ENCODE measurements at regions not wholly inside any gene's neighbourhood (a gene's known extent, or its start where the extent isn't known, plus 50 kb on each side); places are given as distances from the start of the nearest gene placed in this dataset.
"Not testable (repeated sequence)": the region's sequence is repeated elsewhere in the genome, so short reads cannot be mapped to it uniquely, and the experiment has no call there.

DNA sequence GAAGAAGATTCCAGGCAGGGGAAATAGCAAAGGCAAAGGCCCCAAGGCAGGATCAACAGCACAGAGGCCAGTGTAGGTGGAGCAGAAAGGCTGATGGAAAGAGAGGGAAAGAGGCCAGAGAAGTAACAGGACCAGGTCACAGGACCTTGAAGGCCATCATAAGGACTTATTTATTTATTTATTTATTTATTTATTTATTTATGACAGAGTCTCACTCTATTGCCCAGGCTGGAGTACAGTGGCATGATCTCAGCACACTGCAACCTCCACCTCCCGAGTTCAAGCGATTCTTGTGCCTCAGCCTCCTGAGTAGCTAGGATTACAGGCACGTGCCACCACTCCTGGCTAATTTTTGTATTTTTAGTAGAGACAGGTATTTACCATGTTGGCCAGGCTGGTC is 731.1 kb downstream of the MAFB start:
- not testable (repeated sequence) for DNase-seq

DNA sequence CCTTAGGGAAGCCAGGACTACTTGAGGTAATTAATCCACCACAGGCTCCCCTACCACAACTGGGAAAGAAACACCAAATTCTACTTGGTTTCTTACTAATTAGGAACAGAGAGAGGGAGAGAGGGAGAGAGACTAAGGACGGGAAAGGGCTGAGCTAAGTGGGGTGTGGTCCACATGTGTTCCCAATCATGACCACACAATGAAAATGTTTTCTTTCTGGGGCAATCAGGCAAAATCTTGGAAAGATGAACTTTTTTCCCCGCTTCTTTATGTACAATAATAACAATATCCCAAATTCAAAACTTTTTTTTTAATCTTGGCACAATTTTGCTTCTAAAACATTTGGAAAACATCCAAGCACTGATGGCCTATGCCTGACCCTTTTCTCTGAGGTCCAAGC is 734.4 kb downstream of the MAFB start:
- DNase-seq, result peak; percentile 28

DNA sequence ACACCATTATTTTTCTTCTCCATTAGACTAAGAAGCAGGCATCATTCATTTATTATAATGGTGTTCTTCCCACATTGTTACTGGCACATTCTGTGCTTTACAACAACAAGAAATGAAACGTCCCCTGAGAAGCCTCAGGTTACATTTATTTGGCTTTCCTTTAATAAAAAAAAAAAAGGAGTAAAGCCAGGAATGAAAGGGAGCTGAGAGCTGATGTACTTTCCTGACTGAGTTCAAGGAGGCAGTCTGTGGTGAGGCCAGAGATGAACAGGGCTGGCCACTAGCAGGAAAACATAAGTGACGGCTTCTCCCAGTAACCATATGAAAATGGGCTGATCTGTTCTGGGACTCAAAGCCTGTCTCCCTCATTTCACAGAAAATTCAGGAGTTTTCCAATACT is 742.1 kb downstream of the MAFB start:
- DNase-seq, result no peak

DNA sequence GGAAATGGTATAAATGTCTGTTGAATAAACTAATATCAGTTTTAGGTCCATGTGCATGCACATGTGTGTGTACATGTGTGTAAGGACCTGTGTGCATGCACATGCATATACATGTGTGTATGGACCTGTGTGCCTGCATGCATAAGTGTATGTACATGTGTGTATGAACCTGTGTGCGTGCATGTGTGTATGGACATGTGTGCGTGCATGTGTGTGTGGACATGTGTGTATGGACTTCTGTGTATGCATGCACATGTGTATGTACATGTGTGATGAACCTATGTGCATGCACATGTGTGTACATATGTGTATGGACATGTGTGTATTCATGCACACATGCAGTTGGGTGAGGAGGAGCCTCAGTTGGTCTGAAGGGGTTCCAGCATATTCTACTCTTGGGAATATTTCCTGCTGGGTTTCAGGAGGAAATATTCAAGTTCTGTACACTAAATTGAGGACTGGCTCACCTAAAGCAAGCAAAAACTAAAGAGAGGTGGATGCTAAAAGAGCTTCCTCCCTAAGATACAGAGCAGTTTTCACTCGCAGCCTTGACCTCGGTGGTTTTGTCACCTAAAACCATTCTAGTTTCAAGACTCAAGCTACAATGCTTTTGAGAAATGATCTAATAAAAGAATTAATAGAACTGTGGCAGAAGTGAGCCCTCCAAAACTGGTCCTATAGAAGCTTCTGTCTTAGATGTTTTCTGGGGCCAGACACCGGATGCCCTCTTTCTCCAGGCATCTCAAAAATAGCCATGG is 742.8 kb downstream of the MAFB start:
- no peak for DNase-seq

DNA sequence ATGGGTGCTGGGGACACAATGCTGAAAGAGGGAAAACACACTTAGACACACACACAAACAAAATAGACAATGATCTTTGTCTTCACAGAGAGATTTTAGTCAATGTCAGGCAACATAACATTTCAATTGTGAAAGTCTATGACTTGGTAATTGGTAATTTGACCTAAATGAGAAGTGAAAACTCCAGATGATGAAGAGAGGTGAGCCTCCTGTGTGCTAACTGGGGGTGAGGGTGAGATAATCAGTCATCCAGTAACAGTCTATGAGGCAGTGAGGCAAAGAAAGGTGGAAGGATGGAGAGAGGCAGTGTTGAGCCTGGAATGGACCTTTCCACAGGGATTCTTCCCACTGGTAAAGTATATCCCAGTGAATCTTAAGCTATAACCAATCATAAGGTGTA is 744.2 kb downstream of the MAFB start:
- no peak for DNase-seq

DNA sequence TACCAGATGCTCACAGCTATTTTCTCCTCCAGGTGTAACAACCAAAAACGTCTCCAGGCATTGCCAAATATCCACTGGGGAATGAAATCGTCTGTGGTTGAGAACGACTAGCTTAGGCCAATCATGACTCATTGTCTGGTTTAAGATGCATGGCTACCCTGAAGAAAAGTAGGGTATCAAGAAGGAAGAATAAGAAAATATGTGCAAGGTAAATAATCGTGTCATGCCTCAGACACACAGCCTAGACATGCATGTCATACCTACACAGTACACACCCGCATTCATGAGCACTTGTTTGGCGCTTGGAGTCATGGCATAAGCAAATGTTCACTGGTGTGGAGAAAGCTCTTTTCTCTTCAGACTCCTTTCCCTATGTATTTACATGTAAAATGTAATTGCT is 745.7 kb downstream of the MAFB start:
- DNase-seq, result no peak

DNA sequence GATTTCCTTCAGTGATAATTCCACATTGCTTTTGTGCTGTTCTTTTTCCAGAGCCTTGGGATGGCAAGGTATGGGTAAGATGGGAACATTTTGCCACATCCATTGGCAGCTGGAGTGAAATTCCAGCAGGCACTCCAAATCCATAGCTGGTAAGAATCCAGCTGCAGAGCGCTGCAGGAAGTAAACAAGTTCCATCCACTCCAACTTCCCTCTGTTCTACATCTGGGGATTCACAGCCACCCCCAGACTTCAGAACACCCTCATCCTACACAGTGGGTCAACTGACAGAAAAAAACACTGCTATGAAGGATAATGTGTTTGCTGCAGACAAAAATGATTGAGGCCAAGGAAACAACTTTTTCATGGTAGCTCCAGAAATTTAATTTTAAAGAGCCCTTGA is 747.8 kb downstream of the MAFB start:
- DNase-seq, result no peak

DNA sequence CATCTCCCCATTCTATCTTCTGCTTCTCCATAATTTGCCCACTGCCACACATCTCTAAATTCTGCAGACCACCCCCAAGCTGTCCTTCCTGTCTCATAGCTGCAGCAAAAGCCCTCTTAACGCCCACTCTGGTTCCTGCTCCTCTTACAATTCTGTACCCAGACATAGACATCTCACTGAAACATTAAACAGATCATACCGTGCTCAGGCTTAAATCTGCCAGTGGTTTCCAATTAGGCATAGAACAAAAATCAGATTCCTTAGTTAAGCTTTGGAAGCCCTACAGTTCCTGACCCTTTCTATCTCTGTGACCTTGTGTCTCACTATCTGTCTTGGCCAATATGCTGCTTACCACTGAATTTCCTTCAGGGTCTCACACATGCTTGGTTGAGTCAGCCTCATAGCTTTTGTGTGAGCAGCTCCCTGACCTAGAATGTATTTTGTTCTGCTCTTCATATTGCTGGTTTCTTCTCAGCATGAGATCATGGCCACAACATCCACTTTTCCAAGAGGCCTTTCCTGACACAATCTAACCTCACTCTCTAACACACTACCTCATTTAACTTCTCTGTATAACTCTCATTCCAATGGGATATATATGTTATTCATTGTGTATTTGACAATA is 749.7 kb downstream of the MAFB start:
- DNase-seq, result no peak

DNA sequence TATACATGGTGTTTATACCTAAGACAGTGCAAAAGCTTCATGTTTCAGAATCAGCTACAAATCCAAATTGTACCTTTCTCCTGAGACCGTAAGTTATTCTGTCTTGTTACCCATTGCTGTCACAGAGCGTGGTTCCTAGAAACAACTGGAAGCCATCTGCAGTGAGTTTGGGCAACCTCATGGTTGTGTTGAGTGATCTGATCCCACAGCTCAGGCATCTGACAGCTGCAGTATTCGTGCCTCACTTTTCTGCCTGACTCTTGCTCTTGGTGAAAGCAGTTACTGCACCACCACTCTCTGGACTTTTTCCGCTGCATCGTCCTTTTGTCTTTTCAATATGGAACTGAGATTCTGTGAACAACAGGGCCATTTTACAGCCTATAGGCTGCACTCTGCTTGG is 752.6 kb downstream of the MAFB start:
- DNase-seq, result no peak

DNA sequence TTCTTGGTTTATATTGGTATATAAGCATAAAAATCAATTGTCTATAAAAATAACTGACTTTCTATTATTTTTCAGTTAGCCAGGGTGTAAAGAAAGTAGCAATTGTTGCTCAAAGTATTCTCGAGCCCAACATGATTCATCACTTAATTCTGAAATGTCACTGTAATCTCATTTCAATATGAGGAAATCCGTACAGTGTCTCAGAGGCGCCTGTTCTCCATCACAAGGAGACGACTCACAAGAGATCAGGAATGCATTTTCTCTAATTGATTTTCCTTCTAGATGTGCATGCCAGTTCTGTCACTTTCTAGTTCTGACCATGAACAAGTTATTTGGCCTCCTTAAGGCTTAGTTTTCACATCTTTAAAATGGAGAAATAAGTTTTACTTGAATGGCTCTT is 753.1 kb downstream of the MAFB start:
- no peak for DNase-seq

DNA sequence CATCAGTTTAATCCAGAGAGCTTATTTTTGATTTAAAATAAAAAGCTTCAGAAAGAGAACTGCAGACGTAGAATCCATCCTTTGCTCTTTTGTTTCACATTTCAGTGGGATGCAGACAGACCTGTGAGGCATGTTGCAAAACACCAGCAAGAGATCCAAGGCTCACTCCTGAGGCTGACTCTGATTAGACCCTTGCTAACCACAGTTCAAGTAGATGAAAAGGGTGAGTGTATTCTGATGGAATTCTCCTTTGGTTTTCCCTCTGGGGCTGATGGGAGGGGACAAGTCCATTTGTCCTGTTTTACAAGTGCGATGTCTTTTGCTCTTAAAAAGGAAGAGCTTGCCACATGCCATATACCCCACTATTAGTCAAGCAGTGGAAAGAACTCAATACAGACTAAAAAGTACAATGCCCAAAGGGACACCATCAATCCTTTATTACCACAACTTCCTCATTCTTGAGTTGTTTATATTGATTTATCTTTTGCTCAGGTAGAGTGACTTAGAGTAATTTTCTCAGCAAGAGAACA is 772.7 kb downstream of the MAFB start:
- no peak for DNase-seq

DNA sequence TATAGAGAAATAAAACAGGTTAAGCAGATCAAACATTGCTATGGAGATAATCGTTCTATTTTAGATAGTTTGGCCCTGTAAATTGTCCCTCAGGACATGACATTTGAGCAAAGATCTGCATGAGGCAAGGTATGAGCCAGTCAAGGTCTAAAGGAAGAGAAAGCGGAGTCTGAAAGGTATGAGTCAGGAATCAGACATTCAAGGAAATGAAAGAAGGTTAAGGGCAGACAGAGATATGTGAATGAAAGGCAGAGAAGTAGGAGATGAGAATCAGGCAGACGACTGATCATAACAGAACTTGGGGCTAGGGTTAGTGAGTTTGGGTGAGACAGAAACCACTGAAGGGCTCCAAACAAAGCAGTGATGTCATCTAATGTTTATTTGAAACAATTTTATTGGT is 775.8 kb downstream of the MAFB start:
- DNase-seq, result no peak

DNA sequence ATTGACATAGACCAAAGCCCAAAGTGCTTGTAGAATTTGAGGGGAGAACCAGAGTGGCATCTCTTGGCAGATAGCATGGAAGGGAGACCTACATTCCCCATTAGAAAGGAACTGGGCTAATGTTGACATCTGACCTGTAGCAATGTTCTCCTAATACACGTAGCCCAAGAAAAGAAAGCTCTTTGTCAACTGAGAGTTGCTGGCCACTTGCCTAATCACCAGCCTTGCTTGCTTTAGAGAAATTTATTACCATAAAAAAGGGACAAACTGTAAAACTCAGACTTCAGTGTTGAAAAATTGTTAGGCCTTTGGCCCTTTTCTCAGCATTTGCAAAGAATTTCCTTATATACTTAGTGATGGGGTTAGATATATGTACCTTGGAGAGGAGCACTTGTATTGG is 777.5 kb downstream of the MAFB start:
- DNase-seq, result no peak

DNA sequence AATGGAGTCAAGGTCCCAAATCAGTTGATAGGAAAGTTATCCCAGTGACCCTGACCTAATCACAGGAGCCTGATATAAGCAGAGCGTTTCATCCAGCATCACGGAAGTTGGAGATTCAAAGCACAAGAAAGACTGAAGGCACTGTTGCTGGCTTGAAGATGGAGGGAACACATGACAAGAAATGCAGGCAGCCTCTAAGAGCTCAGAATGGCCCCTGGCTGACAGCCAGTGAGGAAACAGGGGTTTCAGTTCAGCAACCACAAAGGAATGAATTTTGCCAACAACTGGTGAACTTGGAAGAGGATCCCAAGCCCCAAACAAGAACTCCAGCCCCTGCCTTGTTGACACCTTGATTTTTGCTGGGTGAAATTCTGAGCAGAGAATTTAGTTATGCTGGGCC is 778.5 kb downstream of the MAFB start:
- DNase-seq, result no peak

DNA sequence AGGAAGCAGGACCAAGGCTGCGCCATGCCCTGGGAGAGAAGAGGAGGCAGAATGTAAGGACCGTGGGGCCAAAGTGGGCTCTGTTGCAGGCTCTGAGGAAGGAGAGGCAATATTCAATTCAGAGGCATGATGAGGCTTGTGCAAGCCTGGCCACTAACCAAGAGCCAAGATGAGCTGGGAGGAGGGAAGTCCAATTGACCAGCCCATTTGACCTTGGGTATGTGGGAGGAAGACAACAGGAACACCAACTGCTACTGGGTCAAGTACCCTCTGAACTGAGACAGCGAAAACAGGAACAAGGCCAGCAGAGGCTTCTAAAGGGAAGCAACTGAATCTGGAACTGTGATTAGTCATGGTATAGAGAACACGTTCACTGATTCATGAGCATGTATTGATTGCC is 779.6 kb downstream of the MAFB start:
- DNase-seq, result no peak

DNA sequence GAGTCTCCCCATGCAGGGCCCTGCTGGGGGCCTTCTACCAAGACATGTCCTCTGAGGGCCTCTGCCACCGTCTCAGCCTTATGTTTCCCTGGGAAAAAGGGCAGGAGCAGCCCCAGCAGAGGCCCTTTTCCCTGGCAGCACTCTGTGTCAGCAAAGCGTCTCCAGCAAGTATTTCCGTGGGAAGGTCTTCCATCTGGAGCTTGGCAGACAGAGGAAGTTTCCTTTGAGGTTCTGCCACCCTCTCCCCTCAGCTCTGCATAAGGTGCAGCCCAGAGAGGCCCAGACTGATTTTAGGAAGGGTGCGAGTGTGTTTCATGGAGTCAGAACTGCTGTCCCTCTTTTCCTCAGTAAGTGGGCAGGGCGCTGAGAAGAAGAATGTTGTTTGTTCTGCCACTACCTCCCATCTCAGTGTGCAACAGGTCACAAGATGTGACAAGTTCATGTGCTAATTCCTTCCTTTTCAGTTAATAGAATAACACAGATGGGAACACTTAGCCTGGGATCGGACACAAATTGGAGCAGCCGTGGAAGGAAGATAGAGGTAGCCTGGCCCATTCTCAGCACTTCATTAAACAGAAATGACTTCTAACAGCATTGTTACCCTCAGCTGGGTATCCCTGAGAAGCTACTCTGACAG is 784.4 kb downstream of the MAFB start:
- no peak for DNase-seq

DNA sequence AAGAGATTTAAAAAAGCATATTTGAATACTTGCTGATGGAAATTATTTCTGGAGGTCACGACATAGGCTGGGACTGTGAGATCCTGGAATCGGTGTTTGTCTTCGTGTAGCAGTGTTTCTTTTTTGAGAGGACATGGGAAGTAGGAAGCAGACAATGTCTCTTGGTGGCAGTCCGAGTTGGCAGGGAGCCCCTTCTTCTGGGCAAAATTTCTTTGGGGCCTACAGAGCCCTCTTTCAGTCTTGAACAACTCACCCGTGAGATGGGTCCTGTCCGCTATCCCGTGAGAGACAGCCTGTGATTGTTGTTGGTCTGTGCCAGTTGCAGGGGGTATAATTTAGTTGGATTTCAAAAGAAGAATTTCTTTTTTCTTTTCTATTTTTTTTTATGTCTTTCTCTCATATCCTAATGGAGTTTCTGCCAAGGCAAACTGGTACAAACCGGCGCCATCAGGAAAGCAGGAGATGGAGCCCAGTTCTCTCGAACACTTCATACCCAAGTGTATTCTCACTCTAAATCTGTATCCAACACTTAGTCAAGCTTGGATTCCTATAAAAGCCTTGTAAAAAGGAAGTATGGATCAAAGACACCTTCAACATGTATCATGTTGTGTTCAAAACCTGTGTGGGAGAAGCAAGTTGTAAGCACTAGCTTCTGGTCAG is 785.1 kb downstream of the MAFB start:
- DNase-seq, result no peak

DNA sequence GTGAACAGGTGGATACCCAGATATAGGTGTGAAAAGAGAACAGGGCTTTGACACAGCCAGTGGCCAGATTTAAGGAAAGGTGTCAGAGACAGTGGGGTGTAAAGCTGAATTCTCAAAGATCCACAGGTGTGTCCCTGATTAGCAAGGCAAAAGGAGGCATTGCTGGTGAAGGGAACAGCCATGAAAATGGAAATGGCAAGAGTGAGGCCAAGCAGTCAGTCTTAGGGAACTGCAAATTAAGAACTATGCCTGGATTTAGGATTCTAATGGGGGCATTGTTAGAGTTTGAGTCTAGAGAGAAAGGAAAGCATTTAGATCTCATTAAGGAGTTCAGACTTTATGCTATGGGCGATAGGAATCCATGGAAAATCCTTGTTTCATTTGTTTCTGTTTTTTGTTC is 789.2 kb downstream of the MAFB start:
- DNase-seq, result no peak

DNA sequence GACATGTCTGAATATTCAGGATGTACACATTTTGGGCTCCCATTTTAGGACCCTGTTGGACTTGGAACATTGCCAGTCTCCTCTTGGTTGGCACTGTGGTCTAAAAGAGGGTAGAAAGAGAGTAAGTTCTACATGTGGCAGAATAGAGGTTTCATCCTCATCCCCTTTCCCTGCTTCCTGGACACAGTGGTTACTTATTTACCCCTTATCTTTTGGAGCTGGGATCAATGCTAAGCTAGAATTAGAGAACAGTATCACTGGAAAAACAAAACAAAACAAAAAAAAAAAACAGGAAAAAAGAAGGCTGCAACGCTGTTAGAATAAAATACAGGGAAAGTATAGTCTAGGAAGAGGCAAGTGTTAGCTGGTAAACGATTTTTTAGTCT is 790.6 kb downstream of the MAFB start:
- no peak for DNase-seq

DNA sequence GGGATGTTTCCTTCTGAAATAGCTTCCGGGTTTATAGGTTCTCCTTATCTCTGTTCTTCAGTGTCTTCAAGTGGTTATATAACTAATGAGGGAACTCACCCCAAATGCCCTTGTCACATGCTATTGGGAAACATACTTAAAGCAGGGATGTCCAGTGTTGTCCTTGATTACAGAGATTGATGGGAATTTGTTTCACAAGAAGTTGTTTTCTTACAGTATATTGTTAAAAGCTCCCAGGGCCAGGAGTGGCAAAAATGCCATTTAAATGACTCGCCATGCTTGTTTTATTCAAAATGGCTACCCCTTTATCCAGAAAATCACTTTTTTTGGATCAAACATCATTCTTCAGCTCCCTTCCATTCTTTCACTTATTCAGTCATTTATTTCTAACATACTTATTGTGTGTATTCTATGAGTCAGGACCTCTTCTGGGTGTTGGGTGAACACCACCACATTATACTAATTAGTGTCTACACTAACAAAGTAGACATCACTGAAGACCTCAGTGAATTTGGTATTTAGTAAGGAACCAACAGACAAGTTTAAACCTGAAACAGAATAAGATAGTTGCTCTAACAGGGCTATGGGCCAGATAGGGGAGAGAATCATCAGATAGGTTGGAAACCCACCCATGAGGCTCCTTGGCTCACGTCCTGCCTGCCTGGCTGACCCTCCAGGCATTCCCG is 791.1 kb downstream of the MAFB start:
- no peak for DNase-seq

DNA sequence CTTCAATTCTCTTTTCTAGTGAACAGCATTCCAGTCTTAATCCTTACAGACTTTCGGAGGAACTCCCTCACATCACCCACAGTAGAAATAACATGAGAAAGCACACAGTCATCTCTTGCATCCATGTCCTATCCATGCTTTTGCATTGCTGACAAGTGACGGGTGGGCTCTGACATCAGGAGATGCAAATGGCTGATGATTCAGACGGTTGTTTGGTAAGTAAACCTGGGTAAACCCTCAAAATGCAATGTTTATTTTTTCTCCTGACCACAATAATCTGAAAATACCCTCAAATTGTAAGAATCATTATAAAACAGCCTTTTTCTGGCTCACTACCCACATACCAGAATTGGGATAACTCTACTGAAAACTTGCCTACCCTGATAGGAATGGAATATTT is 792.0 kb downstream of the MAFB start:
- no peak for DNase-seq

DNA sequence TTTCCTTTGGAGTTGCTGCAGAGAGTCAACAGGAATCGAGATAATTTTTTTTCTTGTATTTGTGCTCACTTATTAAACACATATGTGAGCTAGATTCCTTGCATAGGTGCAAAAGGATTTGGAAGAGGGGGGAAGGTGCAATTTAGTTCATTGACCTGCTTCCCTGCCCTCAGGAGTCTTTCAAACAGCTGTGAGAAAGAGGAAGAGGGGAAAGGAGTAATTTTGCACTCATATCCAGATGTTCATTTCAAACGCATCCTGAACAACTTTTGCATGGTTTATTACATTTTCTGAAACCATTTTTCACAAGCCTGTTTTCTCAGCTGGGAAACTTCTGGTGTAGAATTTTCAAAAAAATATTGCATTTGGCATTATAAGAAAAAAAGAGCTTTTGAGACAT is 795.0 kb downstream of the MAFB start:
- no peak for DNase-seq

Data from hindlimb muscle (tissue), 1 donor.